Inferior parietal cortex (tissue), 1 donor: ENCODE measurements at regions not wholly inside any gene's neighbourhood (a gene's known extent, or its start where the extent isn't known, plus 50 kb on each side); places are given as distances from the start of the nearest gene placed in this dataset.
A peak's percentile ranks its signal among the peaks of the same experiment; 100 is the strongest.
"Not testable (repeated sequence)": the region's sequence is repeated elsewhere in the genome, so short reads cannot be mapped to it uniquely, and the experiment has no call there.

Source experiments
- DNase-seq: peaks from one replicate; pipeline ENCODE4 v3.0.0-alpha.2; 2016; ENCODE audit errors: extremely low spot score

- DNase-seq, result no peak
Measured at GRCh38 chr16:85525420-85526184, 87.5 kb upstream of the GSE1 start.

- DNase-seq, result no peak
Measured at GRCh38 chr16:85526185-85526974, 86.7 kb upstream of the GSE1 start.

DNA sequence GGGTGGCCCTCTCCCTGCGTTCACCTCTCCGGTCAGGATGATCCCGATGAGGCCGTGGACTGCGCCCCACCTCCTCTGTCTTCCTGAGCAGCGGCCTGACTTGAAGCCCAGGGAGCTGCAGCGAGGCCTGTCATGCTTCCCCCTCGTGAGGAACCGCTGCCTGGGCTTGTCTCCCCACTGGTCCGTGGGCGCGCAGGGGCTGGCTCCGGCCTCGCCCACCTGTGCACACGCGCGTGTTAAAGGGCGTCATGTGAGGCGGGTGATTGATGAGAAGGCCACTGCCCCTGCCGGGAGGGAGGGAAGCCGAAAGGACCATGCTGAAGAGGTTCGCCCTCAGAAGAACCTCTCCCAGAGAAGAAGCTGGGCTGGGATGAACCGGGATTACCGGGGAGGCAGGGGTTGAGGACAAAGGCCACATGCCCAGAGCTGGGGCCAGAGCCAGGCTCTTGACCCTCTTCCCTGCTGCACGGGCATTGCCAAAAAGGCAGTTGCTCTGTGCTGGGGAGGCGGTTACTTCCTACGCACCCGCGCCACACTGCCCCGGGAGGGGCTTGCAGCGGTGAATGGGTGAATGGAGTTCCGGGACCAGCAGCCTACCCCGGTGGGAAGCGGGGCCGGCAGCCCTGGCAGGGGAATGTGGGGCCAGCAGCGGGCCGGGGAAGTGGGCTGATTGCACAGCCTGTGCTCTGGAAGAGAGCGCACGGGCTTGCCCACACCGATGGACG is 85.9 kb upstream of the GSE1 start:
- no peak for DNase-seq

- no peak for DNase-seq
Measured at GRCh38 chr16:85527767-85528297, 85.3 kb upstream of the GSE1 start.

DNA sequence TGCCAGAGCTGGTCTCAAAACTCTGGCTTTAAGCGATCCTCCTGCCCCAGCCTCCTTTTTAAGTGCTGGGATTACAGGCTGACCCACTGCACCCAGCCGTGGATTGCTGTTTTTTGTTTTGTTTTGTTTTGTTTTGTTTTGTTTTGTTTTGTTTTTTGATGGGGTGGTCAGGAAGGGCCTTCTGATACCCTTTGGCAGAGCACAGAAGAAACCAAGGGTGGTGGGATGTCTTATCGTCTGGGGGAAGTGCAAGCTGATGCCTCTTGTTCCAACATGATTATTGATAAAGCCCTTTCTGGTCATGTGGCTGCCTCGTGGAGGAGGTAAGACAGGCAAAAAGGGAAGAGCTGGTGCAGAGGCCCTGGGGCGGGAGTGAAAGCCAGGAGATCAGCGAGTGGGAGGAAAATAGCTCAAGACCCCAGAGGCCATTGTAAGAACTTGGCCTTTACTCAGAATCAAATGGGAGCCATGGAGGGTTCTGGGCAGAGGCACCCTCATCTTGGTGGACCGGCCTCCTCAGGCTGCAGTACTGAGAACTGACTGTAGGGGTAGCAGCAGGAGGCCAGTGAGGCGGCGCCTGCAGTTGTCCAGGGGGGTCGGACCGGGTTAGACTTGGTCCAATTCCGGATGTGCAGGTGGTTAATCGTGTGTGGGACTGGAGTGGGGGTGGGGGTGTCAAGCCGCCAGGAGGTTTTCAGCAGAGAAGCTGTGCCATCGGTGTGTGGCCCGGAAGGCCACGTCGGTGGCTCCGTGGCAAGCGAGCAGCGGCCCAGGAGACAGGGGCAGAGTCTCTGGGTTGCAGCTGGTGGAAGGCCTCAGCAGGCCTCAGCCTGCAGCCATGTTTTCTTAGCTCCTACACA is 84.4 kb upstream of the GSE1 start:
- no peak for DNase-seq

- no peak for DNase-seq
Measured at GRCh38 chr16:85529489-85530369, 83.4 kb upstream of the GSE1 start.

DNA sequence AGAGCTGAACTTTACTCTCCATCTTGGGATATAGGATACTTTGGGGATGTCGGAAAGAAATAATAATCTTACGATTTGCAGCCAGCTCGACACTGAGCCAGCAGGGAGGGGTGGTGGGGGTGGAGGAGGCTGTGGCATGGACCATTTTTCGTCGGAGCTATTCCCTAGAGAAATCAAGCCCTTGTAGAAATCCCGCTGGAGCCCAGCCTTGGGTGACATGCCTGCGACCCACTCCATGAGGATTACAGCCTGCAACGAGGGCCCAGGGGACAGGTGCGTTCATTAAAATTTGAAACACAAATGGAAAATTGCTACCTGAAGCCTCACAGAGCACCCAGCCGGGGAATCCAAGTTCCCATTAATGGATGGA is 82.8 kb upstream of the GSE1 start:
- DNase-seq, result no peak

DNA sequence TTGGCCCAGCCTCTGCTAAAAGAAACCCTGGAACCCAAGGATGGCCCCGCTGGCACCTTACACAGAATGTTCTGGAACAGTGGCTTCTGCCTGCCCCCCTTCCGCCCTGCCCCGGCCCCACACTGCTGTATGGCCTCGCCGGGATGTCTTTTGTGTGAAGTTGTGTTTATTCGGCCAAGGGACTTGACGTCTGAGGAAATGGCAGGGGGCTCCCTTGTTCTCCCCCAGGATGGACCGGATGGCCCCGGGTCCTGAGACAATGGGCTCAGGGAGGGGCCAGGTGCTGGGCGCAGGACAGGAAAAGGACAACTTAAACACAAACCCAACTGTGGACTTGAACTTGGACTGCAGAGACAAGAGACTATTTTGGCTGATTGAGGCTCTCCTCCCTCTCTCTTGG is 81.6 kb upstream of the GSE1 start:
- no peak for DNase-seq

GRCh38 chr16:85532147-85532546 is 81.0 kb upstream of the GSE1 start:
- no peak for DNase-seq

- DNase-seq, result not testable (repeated sequence)
Measured at GRCh38 chr16:85533593-85533992, 79.5 kb upstream of the GSE1 start.

DNA sequence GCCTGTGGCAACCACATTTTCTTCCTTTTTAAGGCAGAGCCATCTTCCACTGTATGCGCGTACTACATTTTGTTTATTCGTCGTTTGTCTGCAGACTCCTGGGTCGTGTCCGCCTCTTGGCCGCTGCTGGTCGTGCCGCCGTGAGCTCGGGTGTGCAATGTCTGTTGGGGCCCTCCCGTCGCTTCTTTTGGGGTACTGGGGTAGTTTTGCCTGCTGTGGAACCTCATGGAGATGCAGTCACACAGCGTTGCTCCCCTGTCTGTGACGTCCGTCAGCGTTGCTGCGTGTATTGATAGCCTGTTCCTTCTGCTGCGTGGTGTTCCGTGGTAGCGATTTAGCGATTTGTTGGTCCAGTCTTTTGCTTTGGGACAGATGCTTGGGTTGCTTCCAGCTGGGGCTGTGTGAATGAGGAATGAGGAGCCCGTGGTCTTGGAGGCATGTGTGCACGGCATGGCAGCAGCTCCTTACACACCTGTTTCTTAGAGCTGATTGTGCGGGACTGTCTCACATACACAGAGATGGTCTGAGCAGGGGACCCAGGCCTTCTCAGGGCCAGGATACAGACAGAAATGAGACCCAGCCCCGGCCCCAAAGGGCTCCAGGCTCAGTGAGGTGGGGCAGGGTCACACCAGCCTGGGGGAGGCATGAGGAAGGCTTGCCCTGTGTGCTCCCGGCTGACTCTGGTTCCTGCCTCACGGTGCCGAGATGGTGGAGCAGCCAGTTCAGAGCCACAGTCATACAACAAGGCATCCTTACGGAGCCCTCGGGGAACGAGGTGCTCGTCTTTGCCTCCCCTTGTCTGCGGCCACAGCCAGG is 78.4 kb upstream of the GSE1 start:
- DNase-seq, result no peak

- DNase-seq, result peak; percentile 53
Measured at GRCh38 chr16:85535352-85536072, 77.6 kb upstream of the GSE1 start.

DNA sequence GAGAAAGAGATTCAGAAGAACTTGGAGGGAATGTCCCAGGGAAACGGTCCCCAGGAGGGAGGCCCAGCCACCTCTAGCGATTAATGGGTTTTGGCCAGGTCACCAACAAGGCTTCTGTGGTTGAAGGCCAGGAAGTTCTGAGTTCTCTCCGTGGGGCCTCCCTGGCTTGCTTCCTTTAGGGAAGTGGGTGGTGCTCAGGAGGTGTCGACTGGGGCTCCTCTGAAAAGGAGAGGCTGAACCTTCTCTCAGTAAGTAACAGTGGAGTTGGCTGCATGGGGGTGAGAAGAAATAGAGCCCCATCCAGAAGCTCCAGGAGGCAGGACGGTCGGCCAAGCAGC is 77.1 kb upstream of the GSE1 start:
- no peak for DNase-seq

GRCh38 chr16:85536411-85537330 is 76.5 kb upstream of the GSE1 start:
- no peak for DNase-seq

- DNase-seq, result no peak
Measured at GRCh38 chr16:85537331-85537788, 75.8 kb upstream of the GSE1 start.

- DNase-seq, result no peak
Measured at GRCh38 chr16:85537795-85538401, 75.2 kb upstream of the GSE1 start.

DNA sequence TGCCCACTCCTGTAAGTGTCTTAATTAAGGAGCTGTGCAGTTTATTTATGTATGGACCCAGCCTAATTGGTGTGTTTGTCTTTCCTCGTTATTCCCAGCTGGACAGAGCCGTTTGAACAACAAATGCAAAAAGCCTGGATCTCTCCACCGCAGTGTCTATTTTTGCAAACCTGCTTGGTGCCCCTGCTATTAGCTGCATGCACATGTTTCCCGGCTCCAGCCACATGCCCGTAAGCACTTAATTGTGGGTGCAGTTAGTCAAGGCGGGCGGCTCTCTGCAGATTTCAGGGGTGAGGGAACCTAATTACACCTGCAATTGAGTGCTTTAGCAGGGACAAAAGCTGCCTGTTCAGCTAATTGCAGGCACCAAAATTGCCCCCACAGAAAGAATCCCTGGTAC is 74.0 kb upstream of the GSE1 start:
- DNase-seq, result no peak
